H1 (cell line): ENCODE measurements at regions not wholly inside any gene's neighbourhood (a gene's known extent, or its start where the extent isn't known, plus 50 kb on each side); places are given as distances from the start of the nearest gene placed in this dataset.

Experiments
- EP300 ChIP-seq, 2 experiments: IDR thresholded peaks; 1 replicate in 1 of 2; 2 replicates in 1 of 2; pipeline ENCODE4 v1.6.1; 2011 to 2012; ENCODE audit warnings: low read depth in 2 of 2, low read length in 2 of 2, mild to moderate bottlenecking in 2 of 2, borderline replicate concordance in 1 of 2, inconsistent platforms in 1 of 2, moderate library complexity in 1 of 2
- GTF2F1 ChIP-seq: IDR thresholded peaks from 2 replicates; pipeline ENCODE4 v1.6.1; 2012; ENCODE audit warnings: low read depth, low read length, improper control_type of control experiment, borderline replicate concordance
- KDM4A ChIP-seq: IDR thresholded peaks from one replicate; pipeline ENCODE4 v1.7.1; 2012; ENCODE audit warnings: low read depth, mild to moderate bottlenecking, moderate library complexity, low read length, inconsistent platforms; ENCODE audit not compliant: severe bottlenecking
- RNF2 ChIP-seq: fragments of 200-900, 300-1000 bp; sonication (generic); IDR thresholded peaks from 2 replicates; pipeline ENCODE4 v1.7.1; 2016; ENCODE audit warnings: borderline replicate concordance, low read depth, mild to moderate bottlenecking, antibody characterized with exemption, low read length; ENCODE audit not compliant: poor library complexity, severe bottlenecking; ENCODE audit errors: missing control alignments
- SIRT6 ChIP-seq: IDR thresholded peaks from one replicate; pipeline ENCODE4 v1.7.1; 2012; ENCODE audit warnings: low read length, inconsistent platforms

DNA sequence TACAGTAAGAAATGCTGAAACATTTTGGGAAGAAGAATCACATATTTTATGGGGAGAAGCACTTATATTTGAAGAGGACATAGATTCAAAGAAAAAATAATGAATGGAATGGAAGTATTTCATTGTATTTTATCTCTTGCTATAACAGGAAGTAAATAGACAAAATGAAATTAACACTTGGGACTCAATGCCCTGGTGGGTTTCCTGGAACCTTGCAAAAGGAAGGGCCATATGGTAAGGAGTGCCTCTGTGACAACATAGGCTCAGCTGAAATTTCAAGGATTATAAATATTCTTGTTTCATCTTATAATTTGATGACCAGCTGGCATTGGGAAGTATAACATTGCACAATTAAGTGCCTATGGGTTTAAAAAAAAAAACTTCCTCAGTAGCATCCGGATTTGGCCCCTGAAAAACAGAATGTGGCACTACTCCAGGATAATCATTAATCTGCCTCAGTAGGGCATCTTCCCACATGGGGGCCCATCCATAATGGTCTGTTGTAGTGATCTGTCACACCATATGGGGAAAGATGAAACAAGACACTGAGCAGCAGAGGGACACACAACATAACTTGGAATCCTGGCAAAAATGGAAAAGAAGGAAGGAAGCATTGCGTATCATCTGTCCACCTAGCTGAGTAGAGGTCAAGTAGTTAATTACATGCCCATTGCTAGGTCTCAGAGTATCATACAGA, 321.6 kb downstream of the NDFIP2 start (continued):
- no peak for TF ChIP-seq RNF2
- TF ChIP-seq GTF2F1: no peak
- TF ChIP-seq SIRT6: no peak
- TF ChIP-seq KDM4A: no peak
- no peak for TF ChIP-seq EP300 (IDR thresholded peaks at IDR 0.05; ENCODE audit: borderline replicate concordance in 1 of 2, low read depth in 2 of 2, low read length in 2 of 2)
